ENCODE measurements at regions not wholly inside any gene's neighbourhood (a gene's known extent, or its start where the extent isn't known, plus 50 kb on each side); places are given as distances from the start of the nearest gene placed in this dataset.

DNA sequence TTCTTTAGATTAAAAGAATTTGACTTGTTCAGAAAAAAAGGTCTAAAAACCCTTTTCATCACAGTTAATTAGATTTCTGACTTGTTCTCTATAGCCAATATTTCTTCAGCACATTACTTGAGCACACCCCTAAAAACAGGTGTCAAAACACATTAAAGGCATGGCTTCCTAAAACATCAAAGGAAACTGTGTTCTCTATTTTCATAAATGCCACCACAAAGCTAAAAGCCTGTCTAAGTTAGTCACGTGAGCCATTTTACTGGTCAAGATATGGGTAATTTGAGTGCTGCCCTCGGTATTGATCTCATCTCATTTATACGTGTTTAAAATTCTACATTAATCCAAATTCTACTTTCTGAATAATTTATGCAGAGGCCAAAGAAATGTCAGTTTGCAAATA is 580.5 kb downstream of the HAO1 start:
- TF ChIP-seq, protein P1, sequence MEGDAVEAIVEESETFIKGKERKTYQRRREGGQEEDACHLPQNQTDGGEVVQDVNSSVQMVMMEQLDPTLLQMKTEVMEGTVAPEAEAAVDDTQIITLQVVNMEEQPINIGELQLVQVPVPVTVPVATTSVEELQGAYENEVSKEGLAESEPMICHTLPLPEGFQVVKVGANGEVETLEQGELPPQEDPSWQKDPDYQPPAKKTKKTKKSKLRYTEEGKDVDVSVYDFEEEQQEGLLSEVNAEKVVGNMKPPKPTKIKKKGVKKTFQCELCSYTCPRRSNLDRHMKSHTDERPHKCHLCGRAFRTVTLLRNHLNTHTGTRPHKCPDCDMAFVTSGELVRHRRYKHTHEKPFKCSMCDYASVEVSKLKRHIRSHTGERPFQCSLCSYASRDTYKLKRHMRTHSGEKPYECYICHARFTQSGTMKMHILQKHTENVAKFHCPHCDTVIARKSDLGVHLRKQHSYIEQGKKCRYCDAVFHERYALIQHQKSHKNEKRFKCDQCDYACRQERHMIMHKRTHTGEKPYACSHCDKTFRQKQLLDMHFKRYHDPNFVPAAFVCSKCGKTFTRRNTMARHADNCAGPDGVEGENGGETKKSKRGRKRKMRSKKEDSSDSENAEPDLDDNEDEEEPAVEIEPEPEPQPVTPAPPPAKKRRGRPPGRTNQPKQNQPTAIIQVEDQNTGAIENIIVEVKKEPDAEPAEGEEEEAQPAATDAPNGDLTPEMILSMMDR (IDR thresholded peaks at IDR 0.05; ENCODE audit: low read depth, low read length, missing input control), result no peak
- TF ChIP-seq, protein P2, sequence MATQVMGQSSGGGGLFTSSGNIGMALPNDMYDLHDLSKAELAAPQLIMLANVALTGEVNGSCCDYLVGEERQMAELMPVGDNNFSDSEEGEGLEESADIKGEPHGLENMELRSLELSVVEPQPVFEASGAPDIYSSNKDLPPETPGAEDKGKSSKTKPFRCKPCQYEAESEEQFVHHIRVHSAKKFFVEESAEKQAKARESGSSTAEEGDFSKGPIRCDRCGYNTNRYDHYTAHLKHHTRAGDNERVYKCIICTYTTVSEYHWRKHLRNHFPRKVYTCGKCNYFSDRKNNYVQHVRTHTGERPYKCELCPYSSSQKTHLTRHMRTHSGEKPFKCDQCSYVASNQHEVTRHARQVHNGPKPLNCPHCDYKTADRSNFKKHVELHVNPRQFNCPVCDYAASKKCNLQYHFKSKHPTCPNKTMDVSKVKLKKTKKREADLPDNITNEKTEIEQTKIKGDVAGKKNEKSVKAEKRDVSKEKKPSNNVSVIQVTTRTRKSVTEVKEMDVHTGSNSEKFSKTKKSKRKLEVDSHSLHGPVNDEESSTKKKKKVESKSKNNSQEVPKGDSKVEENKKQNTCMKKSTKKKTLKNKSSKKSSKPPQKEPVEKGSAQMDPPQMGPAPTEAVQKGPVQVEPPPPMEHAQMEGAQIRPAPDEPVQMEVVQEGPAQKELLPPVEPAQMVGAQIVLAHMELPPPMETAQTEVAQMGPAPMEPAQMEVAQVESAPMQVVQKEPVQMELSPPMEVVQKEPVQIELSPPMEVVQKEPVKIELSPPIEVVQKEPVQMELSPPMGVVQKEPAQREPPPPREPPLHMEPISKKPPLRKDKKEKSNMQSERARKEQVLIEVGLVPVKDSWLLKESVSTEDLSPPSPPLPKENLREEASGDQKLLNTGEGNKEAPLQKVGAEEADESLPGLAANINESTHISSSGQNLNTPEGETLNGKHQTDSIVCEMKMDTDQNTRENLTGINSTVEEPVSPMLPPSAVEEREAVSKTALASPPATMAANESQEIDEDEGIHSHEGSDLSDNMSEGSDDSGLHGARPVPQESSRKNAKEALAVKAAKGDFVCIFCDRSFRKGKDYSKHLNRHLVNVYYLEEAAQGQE (IDR thresholded peaks at IDR 0.05), result no peak
- TF ChIP-seq TAF1 (conservative IDR thresholded peaks at IDR 0.05) (no peak), FOXA1 (IDR thresholded peaks at IDR 0.05) (no peak), SP1 (IDR thresholded peaks at IDR 0.05) (no peak), JUND (IDR thresholded peaks at IDR 0.05) (no peak)

Measured in liver (tissue), 3 donors.